GM12878 (cell line): ENCODE measurements at regions not wholly inside any gene's neighbourhood (a gene's known extent, or its start where the extent isn't known, plus 50 kb on each side); places are given as distances from the start of the nearest gene placed in this dataset.

Experiments used
- ATAC-seq: fragments of 200-7000 bp; cut with Tn5 transposase; 3 replicates; pipeline ENCODE4 v1.9.1; 2020; ENCODE audit warnings: mild to moderate bottlenecking, moderate library complexity
- BruUV-seq: library from RNA; stranded (reverse); fragments of 400-500 nt; replicated peaks from 2 replicates; lab custom pipeline; 2021; lab: Mats Ljungman, UMichigan
- CTCF ChIA-PET: fragments of 300-600 bp; sonication (Branson Sonifier 250); formaldehyde crosslinking; extraction: SDS; loops from one replicate; lab custom pipeline; 2021; ENCODE audit warnings: inconsistent platforms; lab: Yijun Ruan, JAX
- POLR2A ChIA-PET: fragments of 350-600 bp; formaldehyde crosslinking; extraction: SDS; loops from one replicate; lab custom pipeline; 2021; ENCODE audit warnings: inconsistent platforms; lab: Charles Lee
- RAD21 ChIA-PET: fragments of 300-600 bp; sonication (Branson Sonifier 250); formaldehyde crosslinking; loops from one replicate; lab custom pipeline; 2023; ENCODE audit warnings: antibody characterized with exemption; ENCODE audit not compliant: unreplicated experiment; lab: Charles Lee
- SMC1A ChIA-PET: fragments of 300-600 bp; sonication (Branson Sonifier 250); formaldehyde crosslinking; loops from one replicate; lab custom pipeline; 2023; ENCODE audit not compliant: unreplicated experiment, uncharacterized antibody; lab: Charles Lee
- DNase-seq: peaks from one replicate; pipeline ENCODE4 v3.0.0-alpha.2; 2011; ENCODE audit warnings: low read depth, low spot score
- FAIRE-seq: peaks from 3 replicates; lab custom pipeline; 2011; peaks lifted over from hg19 to GRCh38; lab: Jason Lieb, UNC
- H2AFZ ChIP-seq: 2 replicates; pipeline ENCODE4 v1.6.0; 2011; ENCODE audit warnings: low read depth, low read length, control low read depth; ENCODE audit not compliant: control insufficient read depth
- H3K27ac ChIP-seq: 2 replicates; pipeline ENCODE4 v1.5.1; 2011; ENCODE audit warnings: control low read depth; ENCODE audit not compliant: control insufficient read depth, insufficient read depth
- H3K27me3 ChIP-seq, 2 experiments: replicated peaks in 1 of 2; 2 replicates each; pipeline versions ENCODE4 v1.6.0 to v1.6.1; 2011; ENCODE audit warnings: low read length in 1 of 2; ENCODE audit not compliant: control insufficient read depth in 2 of 2, insufficient read depth in 2 of 2
- H3K36me3 ChIP-seq, 2 experiments: 2 replicates each; pipeline ENCODE4 v1.5.1; 2011; ENCODE audit warnings: low read length in 1 of 2; ENCODE audit not compliant: control insufficient read depth in 2 of 2, insufficient read depth in 2 of 2
- H3K4me1 ChIP-seq: 2 replicates; pipeline ENCODE4 v1.6.1; 2011; ENCODE audit warnings: mild to moderate bottlenecking, low read length, moderate library complexity, mixed read lengths; ENCODE audit not compliant: control insufficient read depth, insufficient read depth
- H3K4me2 ChIP-seq: 2 replicates; pipeline ENCODE4 v1.6.0; 2011; ENCODE audit warnings: control low read depth; ENCODE audit not compliant: control insufficient read depth, insufficient read depth
- H3K4me3 ChIP-seq: fragments of 200-600 bp; sonication (generic); 2 replicates; pipeline ENCODE4 v1.5.1; 2016
- H3K79me2 ChIP-seq: 2 replicates; pipeline ENCODE4 v1.6.0; 2011; ENCODE audit warnings: low read length; ENCODE audit not compliant: control insufficient read depth, insufficient read depth
- H3K9ac ChIP-seq: 2 replicates; pipeline ENCODE4 v1.8.0; 2011; ENCODE audit warnings: low read length, control low read depth, mixed read lengths; ENCODE audit not compliant: control insufficient read depth, insufficient read depth
- H3K9me3 ChIP-seq: replicated peaks from 3 replicates; pipeline ENCODE4 v1.5.1; 2011; ENCODE audit warnings: mild to moderate bottlenecking, low read length; ENCODE audit not compliant: control insufficient read depth, insufficient read depth
- H4K20me1 ChIP-seq: 2 replicates; pipeline ENCODE4 v1.6.0; 2011; ENCODE audit not compliant: control insufficient read depth, insufficient read depth
- CEBPB ChIP-seq, 2 experiments: fragments of 150-350 bp in 1 of 2; IDR thresholded peaks; 2 replicates each; pipeline ENCODE4 v1.6.1; 2012 to 2014; ENCODE audit warnings: low read depth in 2 of 2, low read length in 2 of 2, borderline replicate concordance in 1 of 2, inconsistent platforms in 1 of 2
- NFIC ChIP-seq: IDR thresholded peaks from 2 replicates; pipeline ENCODE4 v1.6.1; 2012; ENCODE audit warnings: low read depth, mild to moderate bottlenecking, inconsistent platforms, low read length, moderate library complexity
- TCF3 ChIP-seq: IDR thresholded peaks from 2 replicates; pipeline ENCODE4 v1.6.1; 2012; ENCODE audit warnings: low read depth, mild to moderate bottlenecking, low read length, borderline replicate concordance; ENCODE audit not compliant: insufficient read depth
- WGBS: methylation state at CpG from one replicate; pipeline ENCODE4 v1.1.6; 2016; ENCODE audit warnings: low lambda C conversion rate; ENCODE audit not compliant: insufficient replicate concordance, insufficient coverage; ENCODE audit errors: missing lambda C conversion rate; 5-methylcytosine and 5-hydroxymethylcytosine counted together
- in situ Hi-C: fragments of 300-500 bp; cut with MboI; formaldehyde crosslinking; loops from 9 replicates; pipeline ENCODE4 v1.14.3; 2018; ENCODE audit warnings: mixed read lengths
- intact Hi-C: fragments of 100-400 bp; cut with micrococcal nuclease; formaldehyde crosslinking; loops from one replicate; pipeline ENCODE4 v1.14.2; 2022; ENCODE audit not compliant: unreplicated experiment
- TF ChIP-seq, protein P1 (sequence below): IDR thresholded peaks from 2 replicates; pipeline ENCODE4 v1.6.1; 2011; ENCODE audit warnings: borderline replicate concordance, low read depth, mild to moderate bottlenecking, moderate library complexity, low read length; ENCODE audit not compliant: insufficient read depth, poor library complexity, severe bottlenecking
- TF ChIP-seq, protein P2 (sequence below): IDR thresholded peaks from 2 replicates; pipeline ENCODE4 v1.6.1; 2012; ENCODE audit warnings: low read depth, low read length, improper control_type of control experiment

DNA sequence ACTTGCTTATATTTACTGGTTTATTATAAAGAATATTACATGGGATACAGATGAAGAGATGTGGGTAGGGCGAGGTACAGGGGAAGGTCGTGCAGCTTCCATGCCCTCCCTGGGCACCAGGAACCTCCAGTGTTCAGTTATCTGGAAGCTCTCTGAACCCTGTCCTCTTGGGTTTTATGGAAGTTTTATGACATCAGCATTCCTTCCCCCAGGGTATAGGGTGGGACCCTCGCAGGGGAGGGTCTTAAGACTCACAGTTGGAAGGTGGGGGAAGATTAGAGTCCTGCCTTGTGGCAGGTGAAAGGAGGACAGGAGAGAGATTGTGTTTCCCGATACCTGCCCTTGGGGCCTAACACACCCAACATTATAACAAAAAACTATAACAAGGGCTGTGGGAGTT lies 71.8 kb upstream of the NPAS1 start:
- Histone ChIP-seq H3K9ac (no peak overlapping the region), H4K20me1 (peaks cover 3% of the 10 kb centered on the region; the same call in 1 of the 2 replicates), H2AFZ (no peak overlapping the region), H3K4me3 (no peak overlapping the region), H3K79me2 (peaks cover 6% of the 10 kb centered on the region), H3K27me3 (no peaks in the 10 kb centered on the region), H3K4me2 (no peak overlapping the region), H3K36me3 (peaks cover 1 to 11% of the 10 kb centered on the region in 2 experiments), H3K27ac (no peak overlapping the region), H3K4me1 (peaks cover 17% of the 10 kb centered on the region), H3K9me3 (no peaks in the 10 kb centered on the region)
- DNase-seq, result no peak
- in situ Hi-C loops, result no loop called here
- no TSS peak for BruUV-seq
- RAD21 ChIA-PET, result no interaction called here
- ATAC-seq, result no peak
- CTCF ChIA-PET, result interaction anchor here (1.1 to 1.5 kb wide), 2 partner anchors 21 to 108 kb away, joined by 3 read pairs; no protein-coding TSS in a partner anchor
- FAIRE-seq, result no peak
- intact Hi-C loops, result no loop called here
- SMC1A ChIA-PET, result no interaction called here
- POLR2A ChIA-PET, result no interaction called here
- TF ChIP-seq TCF3 (no peak), NFIC (no peak), CEBPB (IDR thresholded peaks at IDR 0.05; ENCODE audit: borderline replicate concordance in 1 of 2, low read depth in 2 of 2, low read length in 2 of 2) (no peak)
- TF ChIP-seq, protein P1, sequence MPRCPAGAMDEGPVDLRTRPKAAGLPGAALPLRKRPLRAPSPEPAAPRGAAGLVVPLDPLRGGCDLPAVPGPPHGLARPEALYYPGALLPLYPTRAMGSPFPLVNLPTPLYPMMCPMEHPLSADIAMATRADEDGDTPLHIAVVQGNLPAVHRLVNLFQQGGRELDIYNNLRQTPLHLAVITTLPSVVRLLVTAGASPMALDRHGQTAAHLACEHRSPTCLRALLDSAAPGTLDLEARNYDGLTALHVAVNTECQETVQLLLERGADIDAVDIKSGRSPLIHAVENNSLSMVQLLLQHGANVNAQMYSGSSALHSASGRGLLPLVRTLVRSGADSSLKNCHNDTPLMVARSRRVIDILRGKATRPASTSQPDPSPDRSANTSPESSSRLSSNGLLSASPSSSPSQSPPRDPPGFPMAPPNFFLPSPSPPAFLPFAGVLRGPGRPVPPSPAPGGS, result no peak
- TF ChIP-seq, protein P2, sequence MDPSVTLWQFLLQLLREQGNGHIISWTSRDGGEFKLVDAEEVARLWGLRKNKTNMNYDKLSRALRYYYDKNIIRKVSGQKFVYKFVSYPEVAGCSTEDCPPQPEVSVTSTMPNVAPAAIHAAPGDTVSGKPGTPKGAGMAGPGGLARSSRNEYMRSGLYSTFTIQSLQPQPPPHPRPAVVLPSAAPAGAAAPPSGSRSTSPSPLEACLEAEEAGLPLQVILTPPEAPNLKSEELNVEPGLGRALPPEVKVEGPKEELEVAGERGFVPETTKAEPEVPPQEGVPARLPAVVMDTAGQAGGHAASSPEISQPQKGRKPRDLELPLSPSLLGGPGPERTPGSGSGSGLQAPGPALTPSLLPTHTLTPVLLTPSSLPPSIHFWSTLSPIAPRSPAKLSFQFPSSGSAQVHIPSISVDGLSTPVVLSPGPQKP, result no peak
- 95% methylated on average over 4 of the region's 4 CpGs for WGBS
